ENCODE measurements at regions not wholly inside any gene's neighbourhood (a gene's known extent, or its start where the extent isn't known, plus 50 kb on each side); places are given as distances from the start of the nearest gene placed in this dataset.

GRCh38 chr4:104382961-104383360 is 111.7 kb downstream of the CXXC4 start:
- H3K27ac ChIP-seq = no peak overlapping the region
- TF ChIP-seq CTCF (conservative IDR thresholded peaks at IDR 0.05; ENCODE audit: low read depth) = no peak
- CTCF ChIA-PET = no interaction called here
- POLR2A ChIA-PET (ENCODE audit: low non-redundant PET) = no interaction called here
- no peak for DNase-seq (ENCODE audit: low spot score)

- TF ChIP-seq CTCF (conservative IDR thresholded peaks at IDR 0.05; ENCODE audit: low read depth) = no peak
- ChIA-PET POLR2A (ENCODE audit: low non-redundant PET) (no interaction called here), CTCF (interaction anchor here (0.8 kb wide), 1 partner anchor 180 kb away, joined by 3 read pairs; no protein-coding TSS in a partner anchor)
- no peak for DNase-seq (ENCODE audit: low spot score)
- no peak overlapping the region for H3K27ac ChIP-seq
These were observed 113.0 kb downstream of the CXXC4 start for GRCh38 chr4:104381729-104382128.

- no peak overlapping the region for H3K27ac ChIP-seq
- POLR2A ChIA-PET (ENCODE audit: low non-redundant PET) = no interaction called here
- no peak for TF ChIP-seq CTCF (conservative IDR thresholded peaks at IDR 0.05; ENCODE audit: low read depth)
- no peak for DNase-seq (ENCODE audit: low spot score)
- CTCF ChIA-PET = no interaction called here
These were observed 129.1 kb downstream of the CXXC4 start for GRCh38 chr4:104365618-104366017.

- no peak overlapping the region for H3K27ac ChIP-seq
- POLR2A ChIA-PET (ENCODE audit: low non-redundant PET) = no interaction called here
- CTCF ChIA-PET = no interaction called here
- TF ChIP-seq CTCF (conservative IDR thresholded peaks at IDR 0.05; ENCODE audit: low read depth) = no peak
- DNase-seq (ENCODE audit: low spot score) = no peak
These were observed 141.2 kb downstream of the CXXC4 start for GRCh38 chr4:104353481-104353880.

GRCh38 chr4:104352211-104352610 is 142.5 kb downstream of the CXXC4 start:
- POLR2A ChIA-PET (ENCODE audit: low non-redundant PET) = no interaction called here
- no peak for DNase-seq (ENCODE audit: low spot score)
- no peak overlapping the region for H3K27ac ChIP-seq
- no peak for TF ChIP-seq CTCF (conservative IDR thresholded peaks at IDR 0.05; ENCODE audit: low read depth)
- CTCF ChIA-PET = no interaction called here

GRCh38 chr4:104351706-104352105 is 143.0 kb downstream of the CXXC4 start:
- DNase-seq (ENCODE audit: low spot score) = no peak
- no peak overlapping the region for H3K27ac ChIP-seq
- TF ChIP-seq CTCF (conservative IDR thresholded peaks at IDR 0.05; ENCODE audit: low read depth) = no peak
- ChIA-PET CTCF (no interaction called here), POLR2A (ENCODE audit: low non-redundant PET) (no interaction called here)
